ENCODE measurements at regions not wholly inside any gene's neighbourhood (a gene's known extent, or its start where the extent isn't known, plus 50 kb on each side); places are given as distances from the start of the nearest gene placed in this dataset.

DNA sequence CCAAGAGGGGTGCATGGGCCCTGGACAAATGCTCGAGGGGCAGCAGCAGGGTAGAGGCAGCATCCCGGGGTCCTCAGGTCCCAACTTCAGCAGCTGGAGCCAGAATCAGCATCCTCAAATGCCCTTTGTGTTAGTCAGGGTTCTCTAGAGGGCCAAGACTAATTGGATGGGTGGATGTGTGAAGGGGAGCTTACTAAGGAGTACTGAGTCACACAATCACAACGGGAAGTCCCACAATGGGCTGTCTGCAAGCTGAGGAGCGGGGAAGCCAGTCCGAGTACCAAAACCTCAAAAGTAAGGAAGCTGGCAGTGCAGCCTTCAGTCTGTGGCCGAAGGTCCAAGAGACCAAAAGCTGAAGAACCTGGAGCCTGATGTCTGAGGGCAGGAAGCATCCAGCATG lies 162.9 kb upstream of the TCERG1L start:
- H3K4me1 Mint-ChIP-seq: no peaks in the 10 kb centered on the region
- peaks cover 4 to 16% of the 10 kb centered on the region in 2 donors for H3K27me3 Mint-ChIP-seq
- no peak for ATAC-seq (replicated peaks)
- H3K4me3 Mint-ChIP-seq: no peak overlapping the region
- no peaks in the 10 kb centered on the region for H3K36me3 Mint-ChIP-seq
- no peaks in the 10 kb centered on the region for H3K9me3 Mint-ChIP-seq
- no peak overlapping the region for H3K27ac Mint-ChIP-seq
- DNase-seq: no peak

DNA sequence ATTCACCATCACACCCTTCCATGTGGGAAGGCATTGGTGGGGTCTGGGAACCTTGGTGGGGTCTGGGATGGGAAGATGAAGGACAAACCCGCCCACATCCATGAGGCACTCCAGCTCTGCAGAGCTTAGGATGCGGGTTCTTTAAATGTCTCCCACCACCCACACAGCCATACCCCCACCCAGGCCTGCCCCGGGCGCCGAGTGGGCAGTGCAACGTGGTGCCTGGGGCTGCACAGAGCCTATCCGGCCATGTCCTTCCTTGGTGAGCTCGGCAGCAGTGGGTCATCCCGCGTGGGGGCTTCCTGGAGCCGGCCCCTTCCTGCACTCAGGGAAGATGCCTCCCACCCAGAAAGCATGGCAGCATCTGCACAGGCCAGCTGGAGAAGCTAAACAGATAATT lies 163.5 kb upstream of the TCERG1L start:
- Mint-ChIP-seq H3K4me1 (no peaks in the 10 kb centered on the region), H3K36me3 (no peaks in the 10 kb centered on the region), H3K27me3 (peaks cover 4 to 12% of the 10 kb centered on the region in 2 donors), H3K27ac (no peak overlapping the region), H3K9me3 (no peaks in the 10 kb centered on the region), H3K4me3 (no peak overlapping the region)
- ATAC-seq (replicated peaks) (no peak), DNase-seq (no peak)

DNA sequence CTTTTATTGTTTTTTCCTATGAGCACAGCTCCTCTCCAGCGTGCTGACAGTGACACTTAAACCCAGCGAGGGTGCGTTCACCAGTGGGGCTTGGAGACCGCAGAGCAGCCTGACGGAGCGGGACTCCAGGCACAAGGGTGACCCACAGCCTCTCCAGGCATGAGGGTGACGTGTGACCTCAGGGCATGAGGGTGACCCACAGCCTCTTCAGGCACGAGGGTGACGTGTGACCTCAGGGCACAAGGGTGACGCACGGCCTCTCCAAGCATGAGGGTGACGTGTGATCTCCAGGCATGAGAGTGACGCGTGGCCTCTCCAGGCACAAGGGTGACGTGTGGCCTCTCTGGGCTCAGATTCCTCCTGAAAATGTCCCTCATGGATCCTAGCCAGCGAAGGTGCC lies 164.3 kb upstream of the TCERG1L start:
- H3K4me3 Mint-ChIP-seq: no peak overlapping the region
- H3K27ac Mint-ChIP-seq: no peak overlapping the region
- H3K9me3 Mint-ChIP-seq: no peaks in the 10 kb centered on the region
- peaks cover 8 to 14% of the 10 kb centered on the region in 2 donors for H3K27me3 Mint-ChIP-seq
- H3K36me3 Mint-ChIP-seq: no peaks in the 10 kb centered on the region
- no peak for ATAC-seq (replicated peaks)
- no peak for DNase-seq
- H3K4me1 Mint-ChIP-seq: no peaks in the 10 kb centered on the region

DNA sequence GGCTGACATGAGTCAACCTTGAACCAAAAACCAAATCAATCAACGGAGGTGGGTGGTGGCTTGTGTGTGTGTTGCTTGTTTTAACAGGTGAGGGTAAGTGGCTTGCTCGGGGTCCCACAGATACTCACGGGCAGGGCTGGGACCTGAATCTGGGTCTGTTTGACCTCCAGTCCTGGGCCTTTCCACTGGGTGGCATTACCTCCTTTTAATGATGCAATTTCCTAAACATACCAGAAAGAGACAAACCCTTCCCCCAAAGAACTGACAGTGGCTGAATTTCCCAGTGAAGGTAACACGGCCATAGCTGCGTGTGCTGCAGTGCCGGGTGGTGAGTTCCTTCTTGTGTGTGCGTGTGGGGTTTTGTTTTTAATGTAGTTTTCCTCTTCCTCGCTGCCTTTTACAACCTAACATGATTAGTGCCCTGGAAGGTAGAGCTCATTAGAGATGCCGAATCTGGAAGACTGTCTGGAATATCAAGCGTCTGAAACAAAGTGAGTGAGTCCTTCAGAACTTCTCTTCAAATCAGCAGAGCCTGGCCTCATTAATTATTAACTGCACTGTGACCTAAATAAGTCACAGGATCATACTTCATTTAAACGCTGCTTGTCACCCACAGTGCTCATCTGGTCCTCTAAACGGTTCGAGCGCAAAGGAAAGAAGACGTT lies 166.1 kb upstream of the TCERG1L start:
- H3K36me3 Mint-ChIP-seq: no peaks in the 10 kb centered on the region
- no peaks in the 10 kb centered on the region for H3K9me3 Mint-ChIP-seq
- H3K4me1 Mint-ChIP-seq: no peaks in the 10 kb centered on the region
- ATAC-seq (replicated peaks) (no peak), DNase-seq (no peak)
- H3K27ac Mint-ChIP-seq: no peak overlapping the region
- H3K4me3 Mint-ChIP-seq: no peak overlapping the region
- H3K27me3 Mint-ChIP-seq: peaks cover 4 to 7% of the 10 kb centered on the region in 2 donors

DNA sequence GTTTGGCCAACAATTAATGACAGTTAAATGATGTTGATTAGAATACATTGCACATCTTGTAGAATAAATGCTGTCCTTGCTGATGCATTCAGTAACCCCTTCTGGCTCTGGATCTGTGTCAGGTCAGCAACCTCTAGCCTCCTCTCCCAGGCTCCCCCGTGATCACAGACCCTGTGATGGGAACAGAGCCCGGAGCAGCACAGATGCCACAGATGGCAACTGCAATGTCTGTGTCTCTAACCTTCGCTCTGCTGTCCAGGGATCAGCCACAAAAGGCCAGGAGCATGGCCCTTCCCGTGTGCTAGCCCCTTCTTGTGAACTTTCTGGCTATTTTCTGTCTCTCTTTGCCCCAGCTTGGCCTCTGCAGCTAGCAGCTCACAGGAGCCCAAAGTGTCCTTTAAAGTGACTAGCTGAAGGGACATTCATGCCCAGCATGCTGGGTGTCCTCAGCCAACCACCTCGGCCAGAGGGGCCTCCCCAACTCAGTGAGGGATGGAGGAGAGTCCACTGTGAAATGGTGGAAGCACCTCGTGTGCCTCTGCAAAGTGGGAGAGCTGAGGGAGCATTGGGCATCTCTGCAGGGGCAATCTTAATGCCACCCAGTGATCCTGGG lies 167.0 kb upstream of the TCERG1L start:
- peaks cover 0 to 2% of the 10 kb centered on the region in 2 donors for H3K36me3 Mint-ChIP-seq
- H3K27ac Mint-ChIP-seq: no peak overlapping the region
- ATAC-seq (replicated peaks) (no peak), DNase-seq (no peak)
- peaks cover 4 to 14% of the 10 kb centered on the region in 2 donors for H3K27me3 Mint-ChIP-seq
- no peak overlapping the region for H3K4me3 Mint-ChIP-seq
- H3K9me3 Mint-ChIP-seq: peaks cover 7 to 8% of the 10 kb centered on the region in 2 donors
- no peaks in the 10 kb centered on the region for H3K4me1 Mint-ChIP-seq

DNA sequence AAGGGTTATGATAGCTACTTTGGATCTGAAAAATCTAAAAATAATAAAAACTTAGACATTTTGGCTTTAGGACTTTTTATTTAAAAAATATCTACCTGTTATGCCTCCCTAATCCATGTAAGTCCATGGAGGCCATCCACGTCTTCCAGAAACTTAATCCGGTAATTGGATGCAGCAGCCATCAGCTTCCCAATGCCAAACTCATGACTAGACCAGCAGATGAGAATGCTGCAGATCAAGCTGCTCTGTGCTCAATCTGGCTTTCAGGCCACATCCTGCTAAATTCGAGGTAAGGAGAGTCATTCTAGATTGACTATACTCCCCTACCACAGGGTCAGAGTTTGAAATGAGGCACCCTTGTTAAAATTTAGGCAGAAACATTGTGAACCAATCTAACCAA lies 168.5 kb upstream of the TCERG1L start:
- Mint-ChIP-seq H3K4me3 (no peak overlapping the region), H3K27ac (no peak overlapping the region), H3K4me1 (no peaks in the 10 kb centered on the region), H3K27me3 (peaks cover 4 to 14% of the 10 kb centered on the region in 2 donors), H3K36me3 (peaks cover 0 to 2% of the 10 kb centered on the region in 2 donors), H3K9me3 (peaks cover 10 to 14% of the 10 kb centered on the region in 2 donors)
- ATAC-seq (replicated peaks): no peak
- no peak for DNase-seq

DNA sequence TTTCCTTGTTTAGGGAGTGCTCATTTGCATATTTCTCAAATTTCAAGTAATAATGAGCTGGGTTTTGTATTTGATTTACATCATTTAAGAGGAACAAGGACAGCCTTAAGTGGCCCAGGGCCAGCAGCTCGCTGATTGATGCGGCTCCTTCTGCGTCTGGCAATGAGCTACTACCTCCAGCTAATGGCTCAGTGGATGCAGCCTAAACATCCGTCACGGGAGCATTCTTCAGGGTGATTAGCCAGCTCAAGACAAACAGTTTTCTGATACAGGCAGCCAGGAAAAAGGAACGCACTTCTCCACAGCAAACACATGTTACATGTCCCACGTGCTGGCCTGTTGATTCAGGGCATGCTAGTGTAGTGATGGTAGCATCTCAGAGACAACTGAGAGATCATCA lies 169.3 kb upstream of the TCERG1L start:
- Mint-ChIP-seq H3K4me1 (no peaks in the 10 kb centered on the region), H3K36me3 (peaks cover 0 to 2% of the 10 kb centered on the region in 2 donors), H3K27me3 (peaks cover 4 to 14% of the 10 kb centered on the region in 2 donors), H3K9me3 (peaks cover 10 to 14% of the 10 kb centered on the region in 2 donors), H3K27ac (no peak overlapping the region), H3K4me3 (no peak overlapping the region)
- ATAC-seq (replicated peaks) (no peak), DNase-seq (no peak)

DNA sequence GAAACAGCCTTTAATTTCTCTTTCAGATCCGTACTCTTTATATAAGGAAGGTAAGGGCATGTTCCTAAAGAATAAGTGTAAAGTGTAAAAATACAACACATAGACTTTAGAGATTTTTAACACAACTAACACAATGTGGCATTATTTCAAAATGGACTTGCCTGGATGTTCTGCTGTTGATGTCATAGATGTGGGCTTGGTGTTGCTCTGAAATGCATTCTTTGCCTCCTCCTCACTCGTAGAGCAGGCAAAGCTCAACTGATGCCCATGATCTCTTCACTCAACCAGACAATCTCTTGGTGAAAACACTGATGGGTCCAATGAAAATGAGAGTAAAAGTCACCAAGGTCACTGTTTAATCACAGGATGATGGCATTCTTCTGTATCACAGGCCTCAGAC lies 174.2 kb upstream of the TCERG1L start:
- Mint-ChIP-seq H3K27me3 (peaks cover 0 to 7% of the 10 kb centered on the region in 2 donors), H3K4me1 (no peaks in the 10 kb centered on the region), H3K4me3 (no peak overlapping the region), H3K27ac (no peak overlapping the region), H3K9me3 (peaks cover 14 to 15% of the 10 kb centered on the region in 2 donors), H3K36me3 (peaks cover 0 to 2% of the 10 kb centered on the region in 2 donors)
- DNase-seq (no peak), ATAC-seq (replicated peaks) (no peak)

DNA sequence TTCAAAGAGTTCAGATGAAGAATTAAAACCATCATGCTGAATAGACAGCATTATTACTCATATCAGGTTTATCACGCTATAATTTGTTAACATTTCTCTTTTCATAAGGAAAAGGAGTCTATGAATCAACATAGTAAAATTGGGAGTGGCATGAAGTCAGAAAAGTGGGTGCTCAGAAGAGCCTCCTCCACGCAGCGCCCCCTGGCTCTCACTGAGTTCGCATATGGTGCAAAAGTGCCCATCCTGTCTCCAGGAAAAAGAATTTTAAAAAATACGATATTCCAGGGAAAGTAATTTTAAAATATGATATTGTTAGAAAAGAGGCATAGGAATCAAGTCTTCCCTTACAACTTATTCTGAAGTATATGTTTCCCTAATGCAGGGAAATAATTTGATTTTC lies 176.3 kb upstream of the TCERG1L start:
- no peak for DNase-seq
- Mint-ChIP-seq H3K9me3 (peaks cover 13 to 15% of the 10 kb centered on the region in 2 donors), H3K27ac (no peak overlapping the region), H3K4me1 (no peaks in the 10 kb centered on the region), H3K4me3 (no peak overlapping the region), H3K36me3 (peaks cover 0 to 2% of the 10 kb centered on the region in 2 donors), H3K27me3 (peaks cover 0 to 6% of the 10 kb centered on the region in 2 donors)
- no peak for ATAC-seq (replicated peaks)

DNA sequence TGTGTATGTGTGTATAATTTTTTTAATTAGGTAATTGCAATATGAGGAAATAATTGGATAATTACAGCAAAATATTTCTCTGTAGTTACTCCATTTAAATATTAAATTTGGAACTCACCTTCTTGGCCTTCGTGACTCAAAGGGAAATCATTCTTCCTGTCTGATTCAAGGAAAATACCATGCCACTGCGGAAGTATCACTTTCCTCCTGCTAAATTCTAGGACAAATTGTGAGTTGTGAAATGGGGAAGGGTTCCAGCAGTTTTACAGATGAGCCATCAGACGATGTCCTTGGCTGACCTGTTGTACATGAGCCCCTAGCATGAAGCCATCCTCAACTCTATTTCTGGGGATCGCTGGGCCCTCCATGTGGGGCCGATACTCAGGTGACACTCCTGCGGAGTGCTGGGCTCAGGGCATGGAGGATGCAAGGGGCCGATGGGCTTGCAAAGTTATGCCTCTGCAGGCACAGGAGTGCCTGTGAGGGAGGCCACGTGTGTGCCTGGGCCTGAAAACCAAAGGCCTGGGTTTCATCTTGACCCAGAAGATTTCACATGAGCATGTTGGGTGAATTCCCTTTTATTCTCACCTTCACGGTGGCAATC lies 179.6 kb upstream of the TCERG1L start:
- H3K27ac Mint-ChIP-seq: no peak overlapping the region
- ATAC-seq (replicated peaks): no peak
- H3K4me3 Mint-ChIP-seq: no peak overlapping the region
- no peaks in the 10 kb centered on the region for H3K4me1 Mint-ChIP-seq
- no peak for DNase-seq
- H3K27me3 Mint-ChIP-seq: no peaks in the 10 kb centered on the region
- no peaks in the 10 kb centered on the region for H3K36me3 Mint-ChIP-seq
- peaks cover 5 to 9% of the 10 kb centered on the region in 2 donors for H3K9me3 Mint-ChIP-seq

DNA sequence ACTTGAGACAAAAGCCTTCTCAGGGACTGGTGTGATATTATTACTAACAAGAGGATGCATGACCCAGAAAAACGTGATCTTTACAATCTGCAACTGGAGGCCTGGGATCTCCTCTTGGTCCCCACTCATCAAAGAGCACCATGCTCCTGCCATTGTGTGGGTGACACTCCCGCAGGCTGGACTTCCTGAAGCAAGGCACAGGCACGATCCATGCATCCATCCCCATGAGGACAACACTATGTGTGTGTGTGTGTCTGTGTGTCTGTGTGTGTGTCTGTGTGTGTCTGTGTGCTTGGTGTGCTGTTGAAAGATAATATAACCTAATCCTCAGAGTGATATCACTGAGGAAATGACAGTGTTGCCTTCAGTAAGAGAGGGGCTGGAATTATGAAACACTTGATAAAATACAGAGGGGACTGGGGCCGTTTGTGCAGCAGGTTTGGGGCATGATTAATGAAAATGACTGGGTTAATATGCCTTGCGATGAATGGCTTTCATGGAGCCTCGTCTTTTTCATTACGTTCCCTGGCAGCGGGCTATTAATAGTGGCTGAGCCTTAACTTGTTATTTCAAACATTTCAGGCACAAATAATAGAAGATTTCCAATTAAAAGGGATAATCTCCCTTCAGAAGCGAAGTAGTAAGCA lies 180.8 kb upstream of the TCERG1L start:
- Mint-ChIP-seq H3K4me1 (no peaks in the 10 kb centered on the region), H3K4me3 (no peak overlapping the region), H3K27ac (no peak overlapping the region), H3K36me3 (no peaks in the 10 kb centered on the region), H3K27me3 (no peaks in the 10 kb centered on the region), H3K9me3 (peaks cover 4 to 8% of the 10 kb centered on the region in 2 donors)
- ATAC-seq (replicated peaks) (no peak), DNase-seq (no peak)

DNA sequence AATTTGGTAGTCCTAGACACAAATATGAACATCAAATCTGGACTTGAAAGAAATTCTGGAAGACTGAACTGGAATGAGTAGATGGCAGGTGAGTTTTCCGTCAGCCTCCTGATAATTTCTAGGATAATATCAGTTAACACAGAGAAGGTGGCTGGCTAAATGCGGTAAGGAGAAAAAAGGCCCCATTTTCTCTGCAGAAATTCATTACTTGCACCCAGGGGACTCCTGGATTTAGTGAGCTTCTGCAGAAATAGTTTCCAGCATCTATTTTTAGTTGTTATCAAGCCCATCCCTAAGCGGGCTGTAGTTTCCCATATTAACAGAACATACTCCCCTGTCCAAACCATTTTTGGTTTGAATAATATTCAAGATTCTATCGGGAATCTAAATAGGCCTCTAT lies 181.9 kb upstream of the TCERG1L start:
- H3K9me3 Mint-ChIP-seq: peaks cover 4 to 11% of the 10 kb centered on the region in 2 donors
- no peaks in the 10 kb centered on the region for H3K27me3 Mint-ChIP-seq
- no peaks in the 10 kb centered on the region for H3K36me3 Mint-ChIP-seq
- H3K4me3 Mint-ChIP-seq: no peak overlapping the region
- H3K27ac Mint-ChIP-seq: no peak overlapping the region
- no peak for DNase-seq
- H3K4me1 Mint-ChIP-seq: no peaks in the 10 kb centered on the region
- ATAC-seq (replicated peaks): no peak

DNA sequence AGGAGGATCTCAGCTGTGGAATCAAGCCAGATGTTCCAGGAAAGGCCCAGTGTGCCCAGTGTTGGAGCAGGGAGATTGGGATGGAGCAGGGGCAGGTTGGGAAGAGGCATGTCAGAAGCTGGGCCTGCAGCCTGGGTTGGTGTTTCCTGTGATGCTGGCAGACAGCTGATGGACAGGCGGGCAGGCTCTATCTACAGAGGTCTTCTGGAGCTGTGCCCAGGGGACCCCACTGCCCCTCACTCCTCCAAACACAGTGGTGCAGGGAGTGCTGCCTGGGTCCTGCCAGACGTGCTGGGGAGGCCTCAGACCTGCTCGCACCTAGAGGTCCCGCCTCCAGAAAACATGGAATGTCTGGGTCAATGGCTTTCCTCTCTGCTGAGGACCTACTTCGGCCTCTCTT lies 182.9 kb upstream of the TCERG1L start:
- Mint-ChIP-seq H3K9me3 (peaks cover 4 to 11% of the 10 kb centered on the region in 2 donors), H3K36me3 (no peaks in the 10 kb centered on the region), H3K27me3 (no peaks in the 10 kb centered on the region), H3K27ac (no peak overlapping the region), H3K4me1 (no peaks in the 10 kb centered on the region), H3K4me3 (no peak overlapping the region)
- DNase-seq: no peak
- no peak for ATAC-seq (replicated peaks)

DNA sequence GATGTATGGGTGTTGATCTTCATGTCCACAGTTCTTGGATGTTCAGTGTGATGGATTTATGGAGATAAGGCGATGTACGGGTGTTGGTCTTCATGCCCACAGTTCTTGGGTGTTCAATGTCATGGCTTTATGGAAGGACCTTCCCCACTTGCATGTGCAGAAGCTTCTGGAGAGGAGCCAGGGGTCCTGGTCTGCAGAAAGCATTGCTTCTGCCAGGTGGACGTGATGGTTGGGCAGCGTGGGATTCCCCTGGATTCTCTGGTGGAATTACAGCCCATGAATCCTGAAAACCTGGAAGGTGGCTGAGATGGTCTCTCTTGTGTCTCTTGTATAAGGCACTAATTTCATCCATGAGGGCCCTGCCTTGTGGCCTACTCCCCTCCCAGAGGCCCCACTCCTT lies 183.7 kb upstream of the TCERG1L start:
- Mint-ChIP-seq H3K36me3 (no peaks in the 10 kb centered on the region), H3K9me3 (peaks cover 4 to 11% of the 10 kb centered on the region in 2 donors), H3K27ac (no peak overlapping the region), H3K4me3 (no peak overlapping the region), H3K27me3 (no peaks in the 10 kb centered on the region), H3K4me1 (no peaks in the 10 kb centered on the region)
- ATAC-seq (replicated peaks): no peak
- no peak for DNase-seq

DNA sequence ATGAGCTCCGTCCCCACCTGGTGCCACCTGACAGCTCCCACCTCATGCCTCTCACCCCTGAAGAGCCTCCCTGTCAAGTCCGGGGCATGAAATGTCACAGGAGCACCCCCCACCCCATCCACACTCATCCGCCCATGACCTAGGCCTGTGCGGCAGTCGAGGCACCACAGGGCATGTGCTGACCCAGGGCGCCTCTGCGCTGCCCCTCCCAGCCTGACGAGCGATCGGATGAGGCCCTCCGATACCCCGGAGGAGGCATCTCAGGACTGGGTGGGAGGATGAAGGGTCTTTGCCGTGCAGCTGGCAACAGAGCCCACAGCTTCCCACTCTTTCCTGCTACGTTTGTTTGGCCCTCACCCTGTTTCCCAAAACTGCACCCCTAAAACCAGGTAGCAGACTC lies 184.4 kb upstream of the TCERG1L start:
- Mint-ChIP-seq H3K27me3 (no peaks in the 10 kb centered on the region), H3K9me3 (peaks cover 4 to 11% of the 10 kb centered on the region in 2 donors), H3K4me3 (no peak overlapping the region), H3K27ac (no peak overlapping the region), H3K36me3 (no peaks in the 10 kb centered on the region), H3K4me1 (no peaks in the 10 kb centered on the region)
- ATAC-seq (replicated peaks): no peak
- DNase-seq: no peak
